Retinal pigment epithelial cell (primary cell): ENCODE measurements at regions not wholly inside any gene's neighbourhood (a gene's known extent, or its start where the extent isn't known, plus 50 kb on each side); places are given as distances from the start of the nearest gene placed in this dataset.

Source experiments
- DNase-seq: peaks from one replicate; pipeline ENCODE4 v3.0.0-alpha.2; 2010; ENCODE audit warnings: low read depth
- H3K4me3 ChIP-seq: 2 replicates; pipeline ENCODE4 v1.5.1; 2011; ENCODE audit warnings: mild to moderate bottlenecking, low read length, control low read depth, moderate library complexity
- TF ChIP-seq, protein P1 (sequence below): conservative IDR thresholded peaks from 2 replicates; pipeline ENCODE4 v1.5.1; 2011; ENCODE audit warnings: low read depth, low read length, control low read depth, inconsistent platforms

DNA sequence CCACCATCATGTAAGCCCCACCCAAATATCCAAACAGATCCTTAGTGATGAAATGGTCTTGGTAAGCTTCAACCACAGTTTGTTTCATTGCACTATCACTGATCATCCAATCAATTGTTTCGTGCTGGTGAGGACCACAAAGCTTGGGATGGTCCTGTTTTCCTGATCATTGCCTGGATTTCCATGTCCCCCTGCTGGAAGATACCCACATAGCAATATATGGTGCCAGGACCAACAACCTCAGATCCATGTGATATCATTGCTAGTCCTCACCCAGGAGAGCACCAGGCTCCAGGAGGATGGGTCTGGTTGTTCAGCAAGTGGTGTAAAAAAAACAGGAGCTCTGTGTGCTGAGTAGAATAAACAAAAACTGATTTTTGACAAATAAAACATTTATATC lies 206.5 kb upstream of the SH3BP4 start:
- no peak overlapping the region for H3K4me3 ChIP-seq
- TF ChIP-seq, protein P1, sequence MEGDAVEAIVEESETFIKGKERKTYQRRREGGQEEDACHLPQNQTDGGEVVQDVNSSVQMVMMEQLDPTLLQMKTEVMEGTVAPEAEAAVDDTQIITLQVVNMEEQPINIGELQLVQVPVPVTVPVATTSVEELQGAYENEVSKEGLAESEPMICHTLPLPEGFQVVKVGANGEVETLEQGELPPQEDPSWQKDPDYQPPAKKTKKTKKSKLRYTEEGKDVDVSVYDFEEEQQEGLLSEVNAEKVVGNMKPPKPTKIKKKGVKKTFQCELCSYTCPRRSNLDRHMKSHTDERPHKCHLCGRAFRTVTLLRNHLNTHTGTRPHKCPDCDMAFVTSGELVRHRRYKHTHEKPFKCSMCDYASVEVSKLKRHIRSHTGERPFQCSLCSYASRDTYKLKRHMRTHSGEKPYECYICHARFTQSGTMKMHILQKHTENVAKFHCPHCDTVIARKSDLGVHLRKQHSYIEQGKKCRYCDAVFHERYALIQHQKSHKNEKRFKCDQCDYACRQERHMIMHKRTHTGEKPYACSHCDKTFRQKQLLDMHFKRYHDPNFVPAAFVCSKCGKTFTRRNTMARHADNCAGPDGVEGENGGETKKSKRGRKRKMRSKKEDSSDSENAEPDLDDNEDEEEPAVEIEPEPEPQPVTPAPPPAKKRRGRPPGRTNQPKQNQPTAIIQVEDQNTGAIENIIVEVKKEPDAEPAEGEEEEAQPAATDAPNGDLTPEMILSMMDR = peak; percentile 20
- DNase-seq = no peak

- no peak for DNase-seq
These were observed 209.8 kb upstream of the SH3BP4 start for GRCh38 chr2:234741976-234742375.

GRCh38 chr2:234739061-234739460 lies 212.8 kb upstream of the SH3BP4 start:
- no peak overlapping the region for H3K4me3 ChIP-seq
- TF ChIP-seq, protein P1 = no peak
- peak; percentile 20 for DNase-seq

More at GRCh38 chr2:234741976-234742375, 209.8 kb upstream of the SH3BP4 start:
- TF ChIP-seq, protein P1 = no peak
- H3K4me3 ChIP-seq = no peak overlapping the region

GRCh38 chr2:234735829-234736228 lies 216.0 kb upstream of the SH3BP4 start:
- no peak for DNase-seq
- TF ChIP-seq, protein P1 = no peak
- H3K4me3 ChIP-seq = no peak overlapping the region

DNA sequence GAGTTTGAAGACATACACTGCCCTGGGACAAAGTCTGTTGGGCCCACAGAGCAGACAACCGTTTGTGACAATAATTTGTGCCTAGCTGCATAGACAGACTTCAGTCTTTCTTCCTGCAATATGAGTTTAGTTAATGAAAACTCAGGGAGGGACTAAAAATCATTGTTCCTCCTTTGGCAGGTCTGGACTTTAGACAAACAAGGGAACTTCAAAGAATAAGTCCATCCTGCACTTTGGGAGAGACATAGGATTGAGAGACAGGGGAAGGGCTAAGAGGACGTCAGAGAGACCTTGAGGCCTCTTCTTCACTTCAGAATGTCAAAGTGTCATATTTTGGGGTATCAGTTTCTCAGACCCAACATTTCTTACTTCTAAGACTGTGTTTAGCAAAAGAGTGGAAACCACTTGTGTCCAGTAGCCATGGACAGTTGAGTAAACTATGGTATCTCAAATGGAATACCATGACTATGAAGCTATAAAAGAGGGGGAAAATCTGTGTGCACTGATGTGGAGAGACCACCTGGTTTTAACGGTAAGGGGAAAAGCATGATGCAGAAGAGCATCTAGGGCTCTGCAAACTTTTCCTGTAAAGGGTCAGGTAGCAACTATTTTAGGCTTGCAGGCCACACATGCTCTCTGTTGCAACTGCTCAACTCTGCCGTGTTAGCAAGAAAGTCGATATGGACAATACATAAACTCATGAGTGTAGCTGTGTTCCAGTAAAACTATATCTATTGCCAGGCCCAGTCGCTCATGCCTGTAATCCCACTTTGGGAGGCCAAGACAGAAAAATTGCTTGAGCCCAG lies 217.8 kb upstream of the SH3BP4 start:
- TF ChIP-seq, protein P1 = no peak
- H3K4me3 ChIP-seq = no peak overlapping the region
- no peak for DNase-seq

- DNase-seq = no peak
- no peak overlapping the region for H3K4me3 ChIP-seq
- TF ChIP-seq, protein P1 = no peak
These were observed 218.7 kb upstream of the SH3BP4 start for GRCh38 chr2:234733093-234733489.
